ENCODE measurements at regions not wholly inside any gene's neighbourhood (a gene's known extent, or its start where the extent isn't known, plus 50 kb on each side); places are given as distances from the start of the nearest gene placed in this dataset.

GRCh38 chr2:107364361-107364950 is 462.2 kb upstream of the RGPD4 start:
- ATAC-seq (ENCODE audit: low FRiP score in 2 of 2) (peak; percentile 36 to 69), DNase-seq (no peak)
- 89 to 95% methylated on average over 4 of the region's 4 CpGs for WGBS, 2 donors
- Histone ChIP-seq H3K27me3 (no peaks in the 10 kb centered on the region), H3K36me3 (no peaks in the 10 kb centered on the region), H3K4me1 (no peaks in the 10 kb centered on the region), H3K4me3 (no peak overlapping the region), H3K9me3 (no peaks in the 10 kb centered on the region), H3K27ac (no peak overlapping the region)
- TF ChIP-seq POLR2A (IDR thresholded peaks at IDR 0.05) (no peak), POLR2AphosphoS5 (IDR thresholded peaks at IDR 0.05) (no peak), EP300 (IDR thresholded peaks at IDR 0.05) (no peak), CTCF (IDR thresholded peaks at IDR 0.05) (no peak)

GRCh38 chr2:107374249-107374648 is 452.4 kb upstream of the RGPD4 start:
- Histone ChIP-seq H3K27ac (no peak overlapping the region), H3K27me3 (no peaks in the 10 kb centered on the region), H3K36me3 (no peaks in the 10 kb centered on the region), H3K9me3 (peaks cover 0 to 7% (median 0%) of the 10 kb centered on the region in 4 donors), H3K4me3 (no peak overlapping the region), H3K4me1 (no peaks in the 10 kb centered on the region)
- ATAC-seq (ENCODE audit: low FRiP score in 2 of 2) (no peak), DNase-seq (no peak)
- no peak for TF ChIP-seq CTCF (IDR thresholded peaks at IDR 0.05)
- no peak for TF ChIP-seq EP300 (IDR thresholded peaks at IDR 0.05)
- no peak for TF ChIP-seq POLR2A (IDR thresholded peaks at IDR 0.05)
- no peak for TF ChIP-seq POLR2AphosphoS5 (IDR thresholded peaks at IDR 0.05)
- WGBS, 2 donors, result 58 to 63% methylated on average over 4 of the region's 4 CpGs

- H3K36me3 ChIP-seq, result no peaks in the 10 kb centered on the region
- H3K4me3 ChIP-seq, result no peak overlapping the region
- H3K9me3 ChIP-seq, result no peaks in the 10 kb centered on the region
- no peaks in the 10 kb centered on the region for H3K4me1 ChIP-seq
- TF ChIP-seq POLR2A (IDR thresholded peaks at IDR 0.05), result no peak
- TF ChIP-seq POLR2AphosphoS5 (IDR thresholded peaks at IDR 0.05), result no peak
- TF ChIP-seq EP300 (IDR thresholded peaks at IDR 0.05), result no peak
- no peak for TF ChIP-seq CTCF (IDR thresholded peaks at IDR 0.05)
- no peaks in the 10 kb centered on the region for H3K27me3 ChIP-seq
- no peak overlapping the region for H3K27ac ChIP-seq
- no peak for ATAC-seq (ENCODE audit: low FRiP score in 2 of 2)
- DNase-seq, result no peak
- WGBS, 2 donors, result 71% methylated on average over 4 of the region's 4 CpGs
Observed at GRCh38 chr2:107376909-107377308, 449.8 kb upstream of the RGPD4 start.

- 69 to 78% methylated on average over 2 of the region's 2 CpGs for WGBS, 2 donors
- Histone ChIP-seq H3K27ac (no peak overlapping the region), H3K4me1 (no peaks in the 10 kb centered on the region), H3K4me3 (no peak overlapping the region), H3K27me3 (no peaks in the 10 kb centered on the region), H3K36me3 (no peaks in the 10 kb centered on the region), H3K9me3 (no peaks in the 10 kb centered on the region)
- DNase-seq (no peak), ATAC-seq (ENCODE audit: low FRiP score in 2 of 2) (no peak)
- TF ChIP-seq EP300 (IDR thresholded peaks at IDR 0.05) (no peak), CTCF (IDR thresholded peaks at IDR 0.05) (no peak), POLR2AphosphoS5 (IDR thresholded peaks at IDR 0.05) (no peak), POLR2A (IDR thresholded peaks at IDR 0.05) (no peak)
Observed at GRCh38 chr2:107380912-107381311, 445.8 kb upstream of the RGPD4 start.

GRCh38 chr2:107383691-107384090 is 443.0 kb upstream of the RGPD4 start:
- Histone ChIP-seq H3K27ac (no peak overlapping the region), H3K27me3 (no peaks in the 10 kb centered on the region), H3K9me3 (no peaks in the 10 kb centered on the region), H3K36me3 (no peaks in the 10 kb centered on the region), H3K4me1 (no peaks in the 10 kb centered on the region), H3K4me3 (no peak overlapping the region)
- peak in 1 of 2 donors; percentile 12 for DNase-seq
- TF ChIP-seq POLR2A (IDR thresholded peaks at IDR 0.05) (no peak), POLR2AphosphoS5 (IDR thresholded peaks at IDR 0.05) (no peak), EP300 (IDR thresholded peaks at IDR 0.05) (no peak), CTCF (IDR thresholded peaks at IDR 0.05) (no peak)
- WGBS, 2 donors, result 73 to 75% methylated on average over 4 of the region's 4 CpGs
- no peak for ATAC-seq (ENCODE audit: low FRiP score in 2 of 2)

Measured in upper lobe of left lung (tissue), 6 donors.